Neuron (in vitro differentiated cells): ENCODE measurements at regions not wholly inside any gene's neighbourhood (a gene's known extent, or its start where the extent isn't known, plus 50 kb on each side); places are given as distances from the start of the nearest gene placed in this dataset.
"Not testable (repeated sequence)": the region's sequence is repeated elsewhere in the genome, so short reads cannot be mapped to it uniquely, and the experiment has no call there.

Experiments used
- H2AFZ ChIP-seq: one replicate; pipeline ENCODE4 v1.6.1; 2013; ENCODE audit warnings: low read depth, mild to moderate bottlenecking, inconsistent platforms, low read length, moderate library complexity
- H3K27me3 ChIP-seq: one replicate; pipeline ENCODE4 v1.6.1; 2013; ENCODE audit warnings: low read length; ENCODE audit not compliant: insufficient read depth
- H3K36me3 ChIP-seq: one replicate; pipeline ENCODE4 v1.6.1; 2013; ENCODE audit warnings: low read length; ENCODE audit not compliant: insufficient read depth
- H3K4me1 ChIP-seq: one replicate; pipeline ENCODE4 v1.6.1; 2013; ENCODE audit warnings: low read length; ENCODE audit not compliant: insufficient read depth
- H3K4me3 ChIP-seq: 2 replicates; pipeline ENCODE4 v1.5.1; 2013; ENCODE audit warnings: mild to moderate bottlenecking, low read length, moderate library complexity
- H3K9me3 ChIP-seq: one replicate; pipeline ENCODE4 v1.6.1; 2013; ENCODE audit warnings: low read length

- no peaks in the 10 kb centered on the region for H3K36me3 ChIP-seq
- H3K9me3 ChIP-seq: no peaks in the 10 kb centered on the region
- no peak overlapping the region for H3K4me3 ChIP-seq
- no peaks in the 10 kb centered on the region for H3K27me3 ChIP-seq
- no peaks in the 10 kb centered on the region for H3K4me1 ChIP-seq
- H2AFZ ChIP-seq: no peak overlapping the region
Measured at GRCh38 chr2:18267501-18267900, 293.0 kb downstream of the RDH14 start.

DNA sequence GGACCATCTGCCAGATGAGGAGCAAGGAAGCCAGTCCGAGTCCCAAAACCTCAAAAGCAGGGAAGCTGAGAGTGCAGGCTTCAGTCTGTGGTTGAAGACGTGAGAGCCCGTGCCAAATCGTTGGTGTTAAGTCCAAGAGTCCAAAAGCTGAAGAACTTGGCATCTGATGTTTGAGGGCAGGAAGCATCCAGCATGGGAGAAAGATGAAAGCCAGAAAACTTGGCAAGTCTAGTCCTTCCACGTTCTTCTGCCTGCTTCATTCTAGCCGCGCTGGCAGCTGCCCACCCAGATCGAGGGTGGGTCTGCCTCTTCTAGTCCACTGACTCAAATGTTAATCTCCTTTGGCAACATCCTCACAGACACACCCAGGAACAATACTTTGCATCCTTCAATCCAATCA lies 293.8 kb downstream of the RDH14 start:
- H3K9me3 ChIP-seq, H3K4me3 ChIP-seq, H3K4me1 ChIP-seq, H2AFZ ChIP-seq, H3K27me3 ChIP-seq, H3K36me3 ChIP-seq: not testable (repeated sequence)

DNA sequence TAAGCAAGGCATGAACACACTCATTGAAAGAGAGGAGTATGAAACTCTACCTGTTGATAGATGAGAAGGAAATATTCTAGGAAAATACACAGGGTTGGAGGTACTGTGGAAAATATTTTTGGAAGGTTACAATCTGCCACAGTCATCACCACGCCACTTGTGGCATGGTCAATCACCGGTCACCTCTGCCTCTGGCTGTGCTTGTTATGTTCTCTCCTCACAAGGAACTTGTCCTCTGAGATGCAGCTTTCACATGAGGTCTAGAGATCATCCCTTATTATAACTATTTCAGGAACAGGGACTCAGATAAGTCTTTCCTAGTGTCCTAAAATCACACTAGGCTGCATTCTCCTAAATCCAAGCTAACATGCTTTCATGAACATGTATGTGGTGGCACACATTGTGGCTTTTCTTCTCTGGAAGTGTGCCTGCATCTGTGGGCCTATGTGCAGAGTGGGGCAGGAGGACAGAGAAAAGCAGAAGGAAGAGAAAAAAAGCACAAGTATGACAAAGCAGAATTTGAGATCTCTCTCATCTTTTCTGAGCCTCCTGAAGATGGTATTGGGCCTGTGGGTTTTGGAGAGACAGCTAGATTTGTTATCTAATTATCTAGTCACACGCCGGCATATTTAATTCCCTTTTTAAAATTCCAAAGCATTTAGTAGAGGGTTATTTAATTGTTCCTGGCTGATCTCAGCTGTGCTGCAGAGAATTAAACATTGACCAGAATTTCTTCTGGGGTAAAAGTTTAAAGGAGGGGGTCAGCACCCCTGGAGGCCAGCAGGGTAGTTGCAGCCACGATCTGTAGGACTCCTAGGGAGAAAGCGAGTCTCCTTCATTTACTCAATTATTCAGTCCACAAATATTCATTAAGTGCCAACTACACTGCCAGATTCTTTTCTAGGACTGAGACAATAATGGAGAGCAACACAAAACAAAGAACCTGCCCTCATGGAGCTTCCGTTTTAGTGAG lies 294.6 kb downstream of the RDH14 start:
- Histone ChIP-seq H3K27me3 (no peaks in the 10 kb centered on the region), H2AFZ (no peak overlapping the region), H3K4me3 (no peak overlapping the region), H3K4me1 (no peaks in the 10 kb centered on the region), H3K36me3 (no peaks in the 10 kb centered on the region), H3K9me3 (no peaks in the 10 kb centered on the region)

DNA sequence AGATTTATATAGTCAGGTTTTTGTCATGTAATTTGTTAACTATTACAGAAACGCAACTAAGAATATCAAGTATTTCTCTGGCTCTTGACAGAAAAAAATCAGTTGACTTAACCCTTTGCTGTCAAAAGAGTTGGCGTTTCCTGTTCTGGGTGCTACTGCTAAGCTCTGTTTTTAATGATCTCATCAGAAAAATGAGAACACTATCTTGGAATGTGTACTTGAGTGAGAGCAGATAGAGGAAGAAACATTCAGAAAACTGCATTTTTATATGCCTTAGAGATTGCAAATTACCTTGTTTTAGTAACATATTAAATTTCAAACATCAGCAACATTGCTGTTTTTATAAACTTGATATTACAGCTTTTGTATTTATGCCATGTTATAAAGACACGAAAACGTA lies 297.9 kb downstream of the RDH14 start:
- no peaks in the 10 kb centered on the region for H3K4me1 ChIP-seq
- H3K36me3 ChIP-seq: no peaks in the 10 kb centered on the region
- no peak overlapping the region for H2AFZ ChIP-seq
- no peak overlapping the region for H3K4me3 ChIP-seq
- no peaks in the 10 kb centered on the region for H3K27me3 ChIP-seq
- H3K9me3 ChIP-seq: no peaks in the 10 kb centered on the region

GRCh38 chr2:18253686-18254197 lies 306.7 kb downstream of the RDH14 start:
- Histone ChIP-seq H3K9me3 (no peaks in the 10 kb centered on the region), H3K4me1 (peaks cover 13% of the 10 kb centered on the region), H3K27me3 (no peaks in the 10 kb centered on the region), H3K4me3 (no peak overlapping the region), H2AFZ (no peak overlapping the region), H3K36me3 (no peaks in the 10 kb centered on the region)

- peaks cover 13% of the 10 kb centered on the region for H3K4me1 ChIP-seq
- no peaks in the 10 kb centered on the region for H3K36me3 ChIP-seq
- H3K27me3 ChIP-seq: no peaks in the 10 kb centered on the region
- no peaks in the 10 kb centered on the region for H3K9me3 ChIP-seq
- no peak overlapping the region for H2AFZ ChIP-seq
- H3K4me3 ChIP-seq: no peak overlapping the region
Measured at GRCh38 chr2:18251486-18251885, 309.0 kb downstream of the RDH14 start.

DNA sequence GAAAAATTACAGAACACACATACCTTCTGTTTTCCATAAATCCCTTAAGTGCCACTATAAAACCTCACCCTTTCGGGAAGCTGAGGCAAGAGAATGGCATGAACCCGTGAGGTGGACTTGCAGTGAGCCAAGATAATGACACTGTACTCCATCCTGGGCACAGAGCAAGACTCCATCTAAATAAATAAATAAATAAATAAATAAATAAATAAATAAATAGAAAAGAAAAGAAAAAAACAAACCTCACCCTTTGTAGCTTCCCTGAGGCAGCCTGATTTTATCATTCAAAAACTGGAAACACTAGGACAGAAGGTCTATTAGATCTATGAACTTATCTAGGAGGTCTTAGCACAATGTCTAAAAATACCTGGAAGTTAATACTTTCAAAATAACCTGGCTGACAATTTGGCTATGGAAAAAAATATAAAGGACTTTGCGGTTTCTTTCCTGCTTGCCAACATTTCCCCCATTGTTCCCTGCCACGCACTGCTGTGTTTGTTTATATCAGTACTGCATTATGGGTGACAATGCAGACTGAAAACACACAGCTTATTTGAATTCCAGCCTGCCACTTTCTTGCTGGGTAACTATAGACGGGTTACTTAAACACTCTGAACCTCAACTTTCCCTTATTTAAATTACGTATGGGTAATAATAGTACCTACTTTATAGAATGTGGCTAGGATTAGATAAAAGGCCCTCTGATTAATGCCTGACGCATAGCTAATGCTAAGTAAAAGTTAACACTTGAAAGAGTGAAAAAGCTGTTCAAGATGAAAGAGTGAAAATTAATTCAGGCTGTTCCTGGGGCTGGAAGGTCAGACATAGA lies 313.0 kb downstream of the RDH14 start:
- Histone ChIP-seq H2AFZ (no peak overlapping the region), H3K4me3 (no peak overlapping the region), H3K27me3 (no peaks in the 10 kb centered on the region), H3K4me1 (no peaks in the 10 kb centered on the region), H3K9me3 (no peaks in the 10 kb centered on the region), H3K36me3 (no peaks in the 10 kb centered on the region)

- H2AFZ ChIP-seq: no peak overlapping the region
- H3K9me3 ChIP-seq: no peaks in the 10 kb centered on the region
- H3K4me3 ChIP-seq: no peak overlapping the region
- H3K27me3 ChIP-seq: no peaks in the 10 kb centered on the region
- H3K36me3 ChIP-seq: no peaks in the 10 kb centered on the region
- H3K4me1 ChIP-seq: no peaks in the 10 kb centered on the region
Measured at GRCh38 chr2:18245375-18245774, 315.1 kb downstream of the RDH14 start.

- Histone ChIP-seq H3K36me3 (no peaks in the 10 kb centered on the region), H3K4me1 (no peaks in the 10 kb centered on the region), H3K27me3 (no peaks in the 10 kb centered on the region), H3K4me3 (no peak overlapping the region), H3K9me3 (no peaks in the 10 kb centered on the region), H2AFZ (no peak overlapping the region)
Measured at GRCh38 chr2:18244845-18245244, 315.6 kb downstream of the RDH14 start.

DNA sequence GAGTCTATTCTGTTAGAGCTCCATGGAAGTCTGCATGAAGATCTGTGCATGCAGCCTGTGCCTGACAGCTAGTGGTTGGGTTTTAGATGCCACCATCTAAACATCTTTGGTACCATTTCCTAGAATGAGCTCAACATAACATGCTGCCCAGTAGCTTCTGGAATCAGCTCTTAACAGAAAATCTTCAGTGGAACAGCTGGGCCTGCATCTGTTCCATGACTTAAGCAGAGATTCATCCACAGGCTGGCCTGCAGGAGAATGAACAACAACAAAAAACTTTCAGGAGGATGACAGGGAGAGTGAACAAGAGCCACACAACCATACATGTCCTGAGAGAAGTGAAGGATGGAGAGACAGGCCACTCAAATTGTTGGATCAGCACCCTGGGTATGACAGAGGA lies 316.6 kb downstream of the RDH14 start:
- H3K9me3 ChIP-seq: no peaks in the 10 kb centered on the region
- no peaks in the 10 kb centered on the region for H3K4me1 ChIP-seq
- H3K4me3 ChIP-seq: no peak overlapping the region
- no peak overlapping the region for H2AFZ ChIP-seq
- no peaks in the 10 kb centered on the region for H3K36me3 ChIP-seq
- H3K27me3 ChIP-seq: no peaks in the 10 kb centered on the region

GRCh38 chr2:18242716-18243115 lies 317.7 kb downstream of the RDH14 start:
- H3K36me3 ChIP-seq: no peaks in the 10 kb centered on the region
- no peaks in the 10 kb centered on the region for H3K9me3 ChIP-seq
- H3K27me3 ChIP-seq: no peaks in the 10 kb centered on the region
- peaks cover 3% of the 10 kb centered on the region for H3K4me1 ChIP-seq
- no peak overlapping the region for H3K4me3 ChIP-seq
- no peak overlapping the region for H2AFZ ChIP-seq

DNA sequence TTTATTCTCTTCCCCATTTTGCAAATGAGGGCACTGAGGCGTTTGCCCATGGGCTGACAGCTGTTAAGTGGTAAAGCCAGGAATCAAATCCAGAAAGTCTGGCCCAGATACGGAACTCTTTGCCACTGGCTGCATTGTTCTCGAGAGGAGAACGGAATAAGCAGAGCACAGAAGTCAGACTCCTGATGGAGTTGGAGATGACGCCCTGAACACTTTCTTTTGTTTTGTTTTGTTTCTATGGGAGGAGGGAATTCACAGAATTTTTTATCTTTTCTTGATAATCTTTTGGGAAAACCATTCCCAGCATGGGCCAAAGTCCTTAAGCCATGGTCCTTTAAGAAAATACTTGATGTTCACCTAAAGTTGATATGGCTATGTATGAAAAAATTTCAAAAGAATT lies 322.2 kb downstream of the RDH14 start:
- peaks cover 3% of the 10 kb centered on the region for H3K4me1 ChIP-seq
- no peaks in the 10 kb centered on the region for H3K27me3 ChIP-seq
- no peak overlapping the region for H2AFZ ChIP-seq

DNA sequence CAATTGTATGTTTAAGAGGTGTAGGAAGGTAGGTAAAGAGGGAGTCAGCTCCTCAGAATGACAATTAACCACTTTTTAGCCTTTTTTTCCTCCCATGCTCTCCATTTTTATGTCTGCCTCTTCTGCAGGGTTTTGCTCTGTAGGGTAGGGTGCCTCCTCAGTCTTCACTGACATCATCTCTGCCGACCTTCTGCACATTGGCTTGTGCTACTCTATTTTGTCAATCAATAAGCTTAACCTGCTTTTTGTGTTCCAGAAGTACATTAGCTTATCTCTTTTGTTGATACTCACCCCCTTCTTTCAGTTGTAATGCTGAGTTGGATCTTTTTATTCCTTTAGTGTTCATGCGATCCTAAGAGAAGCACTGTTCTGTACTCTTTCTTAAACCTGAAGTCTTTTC lies 323.2 kb downstream of the RDH14 start:
- Histone ChIP-seq H3K27me3 (no peaks in the 10 kb centered on the region), H3K36me3 (no peaks in the 10 kb centered on the region), H2AFZ (no peak overlapping the region), H3K4me1 (peaks cover 3% of the 10 kb centered on the region), H3K4me3 (no peak overlapping the region), H3K9me3 (no peaks in the 10 kb centered on the region)

More for the DNA sequence above, 322.2 kb downstream of the RDH14 start:
- Histone ChIP-seq H3K4me3 (no peak overlapping the region), H3K36me3 (no peaks in the 10 kb centered on the region), H3K9me3 (no peaks in the 10 kb centered on the region)
